Cerebellar cortex (tissue), 1 donor: ENCODE measurements at regions not wholly inside any gene's neighbourhood (a gene's known extent, or its start where the extent isn't known, plus 50 kb on each side); places are given as distances from the start of the nearest gene placed in this dataset.
"Not testable (repeated sequence)": the region's sequence is repeated elsewhere in the genome, so short reads cannot be mapped to it uniquely, and the experiment has no call there.

Experiments
- DNase-seq: peaks from one replicate; pipeline ENCODE4 v3.0.0-alpha.2; 2015; ENCODE audit warnings: low spot score

DNA sequence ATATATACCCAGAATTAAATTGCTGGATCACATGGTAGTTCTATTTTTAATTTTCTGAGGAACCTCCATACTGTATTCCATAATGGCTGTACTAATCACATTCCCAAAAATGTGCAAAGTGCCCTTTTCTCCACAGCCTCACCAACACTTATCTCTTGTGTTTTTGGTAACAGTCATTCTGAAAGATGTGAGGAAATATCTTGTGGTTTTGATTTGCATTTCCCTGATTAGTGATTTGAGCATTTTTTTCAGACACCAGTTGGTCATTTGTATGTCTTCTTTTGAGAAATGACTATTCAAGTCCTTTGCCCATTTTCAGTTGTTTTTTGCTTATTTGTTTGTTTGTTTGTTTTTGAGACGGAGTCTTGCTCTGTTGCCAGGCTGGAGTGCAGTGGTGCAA, 98.1 kb upstream of the SIMC1 start:
- not testable (repeated sequence) for DNase-seq

DNA sequence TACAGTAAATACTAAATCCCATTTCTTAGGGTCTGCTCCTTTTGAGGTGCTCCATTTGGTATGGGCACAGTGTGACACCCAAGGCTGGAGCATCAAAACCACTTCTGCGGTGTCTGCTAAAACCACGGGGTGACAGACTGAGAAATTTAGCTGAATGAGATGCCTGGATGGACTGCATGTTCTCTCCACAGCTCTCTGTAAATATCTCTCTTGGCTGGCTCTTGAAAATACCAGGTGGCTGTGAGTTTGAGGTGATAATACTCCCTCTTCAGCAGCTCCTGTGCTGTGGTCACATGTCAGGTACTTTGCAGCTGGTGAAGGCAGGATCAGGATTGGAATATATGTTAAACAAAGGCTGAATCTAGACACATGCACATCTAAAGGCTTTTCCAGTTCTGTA, 93.7 kb upstream of the SIMC1 start:
- peak; percentile 85 for DNase-seq

DNA sequence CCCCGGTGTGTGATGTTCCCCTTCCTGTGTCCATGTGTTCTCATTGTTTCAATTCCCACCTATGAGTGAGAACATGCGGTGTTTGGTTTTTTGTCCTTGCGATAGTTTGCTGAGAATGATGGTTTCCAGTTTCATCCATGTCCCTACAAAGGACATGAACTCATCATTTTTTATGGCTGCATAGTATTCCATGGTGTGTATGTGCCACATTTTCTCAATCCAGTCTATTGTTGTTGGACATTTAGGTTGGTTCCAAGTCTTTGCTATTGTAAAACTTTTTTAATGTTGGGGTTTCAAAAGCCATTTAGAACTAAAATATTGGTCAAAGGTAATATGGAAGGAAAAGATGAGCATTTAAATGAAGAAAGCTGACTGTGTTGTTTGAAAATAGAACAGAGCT, 88.3 kb upstream of the SIMC1 start:
- DNase-seq = not testable (repeated sequence)

DNA sequence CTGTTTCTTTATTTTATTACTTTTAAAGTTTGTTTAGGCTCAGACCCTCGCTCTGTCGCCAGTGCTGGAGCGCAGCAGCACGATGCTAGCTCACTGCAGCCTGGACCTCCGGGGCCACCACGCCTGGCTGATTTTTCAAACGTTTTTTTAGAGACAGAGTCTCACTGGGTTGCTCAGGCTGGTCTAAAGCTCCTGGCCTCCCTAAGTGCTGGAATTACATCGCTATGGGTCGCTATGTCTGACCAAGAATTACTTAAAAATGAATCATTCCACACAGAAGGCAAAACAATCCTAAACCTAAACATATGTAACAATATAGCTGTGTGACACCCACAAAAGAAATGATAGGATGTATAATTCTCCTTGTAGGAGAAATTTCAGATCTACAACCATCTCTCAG, 86.9 kb upstream of the SIMC1 start:
- no peak for DNase-seq

DNA sequence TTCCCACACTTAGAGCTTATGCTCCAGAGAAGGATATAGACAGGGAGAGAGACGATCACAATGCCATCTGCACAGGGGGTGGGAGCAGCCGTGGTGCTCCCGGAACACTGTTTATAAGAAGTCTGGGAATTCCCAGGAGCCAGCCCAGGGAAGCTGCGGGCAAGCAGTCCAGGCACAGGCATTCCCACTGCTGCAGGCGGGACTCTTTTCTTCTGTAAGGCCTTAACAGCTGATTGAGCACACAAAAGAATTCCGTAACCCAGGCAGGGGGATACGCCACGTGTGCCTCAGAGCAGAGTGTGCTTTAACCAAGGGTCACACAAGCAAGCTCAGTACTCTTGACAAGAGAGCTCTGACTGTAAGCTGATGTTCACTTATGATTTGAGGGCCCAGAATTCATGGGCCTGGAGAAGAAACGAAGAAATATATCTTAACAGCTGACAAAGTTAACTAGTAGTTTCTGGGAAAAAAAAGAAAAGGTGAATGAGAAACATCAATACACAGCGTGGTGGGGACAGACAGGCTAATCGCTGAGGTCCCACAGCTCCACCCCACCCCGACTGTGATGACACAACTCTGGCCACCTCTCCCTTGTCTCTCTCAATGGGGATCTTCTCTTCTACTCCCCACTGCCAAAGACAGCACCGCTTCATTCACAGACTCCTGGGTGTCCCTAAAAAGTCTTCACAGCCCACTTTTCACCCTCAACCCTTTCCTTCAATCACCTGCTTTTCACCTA, 85.9 kb upstream of the SIMC1 start:
- DNase-seq = no peak

DNA sequence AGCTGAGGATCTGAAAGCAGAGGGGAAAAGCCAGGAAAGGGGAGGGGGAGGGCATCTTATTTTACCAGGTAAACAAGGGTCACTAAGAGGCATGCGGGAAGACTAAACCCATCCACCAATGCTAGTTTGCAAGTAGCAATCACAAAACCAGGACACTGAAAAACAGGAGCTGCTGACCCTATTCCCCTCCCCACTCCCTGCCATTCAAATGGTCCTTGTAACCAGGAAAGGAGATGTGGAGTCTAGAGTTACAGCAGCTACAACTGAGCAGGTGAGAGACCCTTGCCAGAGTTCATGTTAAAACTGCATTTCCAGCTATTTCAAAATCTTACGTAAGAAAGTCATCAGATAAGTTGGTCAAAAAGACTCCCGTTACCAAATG, 85.3 kb upstream of the SIMC1 start:
- no peak for DNase-seq

DNA sequence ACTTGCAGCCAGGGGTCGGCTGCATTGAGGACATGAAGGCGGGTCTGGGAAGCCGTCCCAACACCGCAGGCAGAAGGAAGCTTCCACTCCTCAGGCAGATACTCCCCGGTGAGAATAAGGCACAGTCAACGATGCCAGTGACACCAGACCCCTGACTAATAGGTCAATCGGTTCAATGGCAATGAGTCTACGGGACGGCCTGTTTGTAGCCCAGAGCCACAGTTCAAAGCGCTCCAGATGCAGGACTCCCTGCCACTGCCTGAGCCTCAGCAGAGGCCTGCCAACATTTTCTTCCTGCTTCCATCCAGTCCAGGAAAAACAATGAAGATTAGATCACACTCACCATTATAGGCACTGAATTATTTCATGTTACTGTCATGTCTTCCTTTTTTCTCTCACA, 84.5 kb upstream of the SIMC1 start:
- no peak for DNase-seq

DNA sequence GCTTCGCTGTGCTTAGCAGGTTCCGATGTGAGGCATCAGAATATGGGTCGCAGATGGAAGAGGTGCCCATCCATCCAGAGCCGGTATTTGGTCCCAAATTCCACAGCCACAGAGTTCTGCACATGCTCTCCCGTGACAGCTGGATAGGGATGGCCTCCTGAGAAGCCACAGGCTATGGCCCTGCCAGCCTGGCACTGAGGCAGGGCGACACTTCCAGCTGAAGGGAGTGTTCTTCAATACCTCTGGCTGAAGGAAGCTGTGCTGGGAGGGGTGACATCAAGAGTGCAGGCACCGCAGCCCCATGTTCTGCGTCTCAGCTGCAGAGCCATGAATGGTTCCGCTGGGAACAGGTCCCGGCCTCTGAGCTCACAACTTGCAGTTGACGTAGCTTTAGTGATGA, 83.4 kb upstream of the SIMC1 start:
- DNase-seq = no peak

DNA sequence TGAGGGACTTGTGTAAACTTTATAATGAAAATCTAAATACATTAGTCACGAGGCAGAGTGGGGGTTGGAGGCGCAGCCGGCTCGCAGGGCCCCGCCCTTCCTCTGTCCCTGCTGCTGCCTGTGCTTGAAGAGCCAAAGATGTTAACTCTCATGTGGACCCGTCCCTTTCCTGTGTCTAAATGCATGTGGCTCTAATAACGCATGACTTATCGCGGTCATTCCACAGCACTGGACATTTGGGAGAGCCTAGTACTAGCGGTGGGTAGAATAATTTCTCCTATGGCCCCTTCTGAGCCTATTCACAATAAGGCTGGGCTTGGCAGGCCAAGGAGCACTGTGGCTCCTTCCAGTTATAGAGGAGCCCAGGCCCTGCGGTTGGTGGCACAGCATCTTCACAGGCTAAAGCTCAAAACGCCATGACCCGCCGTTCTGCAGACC, 82.3 kb upstream of the SIMC1 start:
- DNase-seq = no peak

DNA sequence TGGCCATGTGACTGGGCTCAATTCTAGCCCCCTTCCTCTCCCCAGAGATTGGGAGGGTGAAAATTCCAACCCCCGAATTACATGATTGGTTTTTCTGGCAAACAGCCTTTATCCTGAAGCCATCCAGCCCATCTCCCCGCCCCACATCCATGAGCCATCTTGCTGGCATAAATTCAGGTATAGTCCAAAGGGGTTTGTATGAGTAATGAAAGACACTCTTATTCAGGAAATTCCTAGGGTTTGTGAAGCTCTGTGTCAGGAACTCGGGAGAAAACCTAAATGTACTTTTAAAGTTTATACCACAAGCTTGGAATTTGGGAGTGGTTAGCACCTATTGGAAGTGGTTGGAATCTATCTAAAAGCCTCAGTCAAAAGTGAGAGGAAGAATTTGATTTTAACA, 80.6 kb upstream of the SIMC1 start:
- no peak for DNase-seq

DNA sequence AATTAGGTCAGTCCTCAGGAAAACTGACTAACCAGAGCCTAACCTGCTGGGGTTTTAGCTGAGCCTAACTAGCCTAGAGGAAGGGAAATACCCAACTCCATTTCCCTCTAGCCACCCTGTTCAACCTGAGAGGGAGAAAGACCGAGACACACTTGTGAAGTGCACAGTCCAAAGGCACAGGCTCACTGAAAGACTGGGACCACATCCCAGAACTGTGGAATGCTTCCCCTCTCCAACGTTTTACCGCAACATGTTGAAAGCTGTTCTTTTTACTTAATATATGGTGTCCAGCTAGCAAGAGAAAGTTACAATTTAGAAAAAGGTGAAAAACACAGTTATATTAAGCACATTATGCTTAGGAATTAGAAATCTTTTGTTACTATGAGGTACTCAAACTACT, 76.8 kb upstream of the SIMC1 start:
- DNase-seq = no peak

DNA sequence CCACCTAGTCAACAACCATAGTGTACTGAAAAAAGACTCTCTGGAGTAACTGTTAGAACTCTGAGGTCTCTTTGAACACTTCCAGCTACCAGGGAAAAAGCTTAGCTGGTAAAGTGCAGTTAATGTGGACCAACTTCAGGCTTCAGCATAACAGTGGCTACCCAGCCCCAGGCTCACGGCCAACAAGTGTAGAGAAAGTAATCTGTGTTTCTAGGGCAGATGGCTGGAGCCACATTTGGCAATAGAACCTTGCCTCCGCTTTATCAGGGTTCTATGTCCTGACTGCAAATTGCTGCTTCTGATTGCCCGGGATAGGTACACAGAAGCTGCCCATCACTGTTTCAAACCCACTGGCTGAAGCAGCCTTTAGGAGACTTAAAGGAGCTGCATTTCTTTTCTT, 76.0 kb upstream of the SIMC1 start:
- DNase-seq = peak; percentile 91

DNA sequence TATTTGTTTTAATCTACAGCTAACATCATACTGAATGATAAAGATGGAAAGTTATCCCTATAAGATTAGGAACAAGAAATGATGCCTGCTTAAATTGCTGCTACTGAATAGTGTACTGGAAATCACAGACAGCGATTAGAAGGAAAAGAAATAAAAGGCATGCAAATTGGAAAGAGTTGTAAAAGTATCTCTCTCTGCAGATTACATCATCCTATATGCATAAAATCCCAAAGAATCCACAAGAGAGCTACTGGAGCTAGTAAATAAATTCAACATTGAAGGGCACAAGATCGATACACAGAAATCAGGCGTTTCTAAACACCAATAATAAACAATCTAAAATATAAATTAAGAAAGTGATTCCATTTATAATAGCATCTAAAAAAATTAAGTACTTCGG, 75.3 kb upstream of the SIMC1 start:
- DNase-seq = no peak

DNA sequence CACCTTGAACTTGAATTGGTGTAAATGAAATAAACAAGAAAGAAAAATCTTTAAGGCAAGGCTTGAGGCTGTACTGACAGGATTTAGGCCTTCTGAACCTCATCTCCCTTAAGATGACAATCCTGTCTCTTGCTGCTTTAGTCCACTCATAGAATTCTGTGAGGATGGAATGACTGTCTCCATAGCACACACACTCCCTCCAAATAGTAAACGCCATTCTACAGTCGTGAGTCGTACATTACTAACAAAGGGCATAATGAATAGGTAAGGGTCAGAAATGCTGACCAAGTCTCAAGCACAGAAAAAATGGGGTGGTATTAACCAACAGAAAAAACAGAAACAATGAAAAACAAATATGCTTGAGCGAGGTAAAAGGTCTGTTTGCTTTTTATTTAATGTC, 71.8 kb upstream of the SIMC1 start:
- no peak for DNase-seq

DNA sequence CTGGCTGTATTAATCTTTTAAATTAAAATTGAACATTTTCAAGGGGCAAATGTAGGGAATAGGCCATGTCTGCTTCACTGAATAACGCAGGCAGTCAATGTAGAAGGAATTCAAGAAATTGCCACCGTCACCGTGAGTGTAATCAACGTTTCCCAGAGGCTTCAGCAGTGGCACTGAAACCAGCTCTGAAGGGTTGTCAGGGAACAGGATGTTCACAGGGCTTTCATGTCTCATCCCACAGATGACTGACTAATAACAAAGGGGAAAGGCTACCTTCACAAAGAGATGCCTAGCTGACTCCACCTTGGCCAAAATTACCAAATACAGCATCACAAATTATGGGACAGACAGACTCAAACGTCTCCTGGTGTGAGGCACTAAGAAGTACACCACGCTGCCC, 70.4 kb upstream of the SIMC1 start:
- no peak for DNase-seq

DNA sequence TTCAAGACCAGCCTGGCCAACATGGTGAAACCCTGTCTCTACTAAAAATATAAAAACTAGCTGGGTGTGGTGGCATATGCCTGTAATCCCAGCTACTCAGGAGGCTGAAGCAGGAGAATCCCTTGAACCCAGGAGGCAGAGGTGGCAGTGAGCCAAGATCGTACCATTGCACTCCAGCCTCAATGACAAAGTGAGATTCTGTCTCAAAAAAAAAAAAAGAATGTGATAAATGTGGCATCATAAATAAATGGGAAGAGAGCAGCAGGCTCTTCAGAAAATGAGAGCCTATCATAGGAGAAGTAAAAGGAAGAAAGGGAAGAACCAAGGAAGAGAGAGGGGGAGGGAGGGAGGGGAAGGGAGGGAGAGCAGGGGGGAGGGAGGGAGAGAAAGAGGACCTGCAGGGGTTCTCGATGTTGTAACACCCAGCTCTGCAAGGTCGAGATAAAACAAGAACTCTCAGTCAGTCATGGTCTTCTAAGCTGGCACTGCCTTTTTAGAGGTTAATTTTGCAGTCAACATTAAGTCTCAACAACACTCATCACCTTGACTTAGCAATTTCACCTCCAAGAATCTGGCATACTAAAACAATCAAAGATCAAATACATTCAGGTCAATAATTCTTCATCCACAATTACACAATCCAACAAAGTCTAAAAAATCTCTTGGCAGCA, 68.7 kb upstream of the SIMC1 start:
- DNase-seq = no peak

DNA sequence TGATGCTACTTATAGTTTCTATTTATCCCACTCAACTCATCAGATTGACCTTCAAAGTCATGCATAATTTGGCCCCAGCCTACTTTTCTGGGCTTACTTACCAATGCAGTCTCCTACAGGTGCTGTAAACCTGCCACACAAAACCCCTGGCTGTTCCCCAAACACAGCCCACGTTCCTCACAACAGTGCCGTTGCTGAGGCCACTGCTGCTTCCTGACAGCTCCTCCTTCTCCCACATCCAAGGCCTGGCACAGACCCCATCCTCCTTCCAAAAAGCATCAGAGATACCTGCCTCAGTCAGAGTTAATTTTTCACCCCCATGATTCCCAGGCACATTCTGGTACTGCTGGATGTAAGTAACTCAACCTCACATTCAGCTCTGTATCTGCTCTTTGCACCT, 68.1 kb upstream of the SIMC1 start:
- DNase-seq = no peak

DNA sequence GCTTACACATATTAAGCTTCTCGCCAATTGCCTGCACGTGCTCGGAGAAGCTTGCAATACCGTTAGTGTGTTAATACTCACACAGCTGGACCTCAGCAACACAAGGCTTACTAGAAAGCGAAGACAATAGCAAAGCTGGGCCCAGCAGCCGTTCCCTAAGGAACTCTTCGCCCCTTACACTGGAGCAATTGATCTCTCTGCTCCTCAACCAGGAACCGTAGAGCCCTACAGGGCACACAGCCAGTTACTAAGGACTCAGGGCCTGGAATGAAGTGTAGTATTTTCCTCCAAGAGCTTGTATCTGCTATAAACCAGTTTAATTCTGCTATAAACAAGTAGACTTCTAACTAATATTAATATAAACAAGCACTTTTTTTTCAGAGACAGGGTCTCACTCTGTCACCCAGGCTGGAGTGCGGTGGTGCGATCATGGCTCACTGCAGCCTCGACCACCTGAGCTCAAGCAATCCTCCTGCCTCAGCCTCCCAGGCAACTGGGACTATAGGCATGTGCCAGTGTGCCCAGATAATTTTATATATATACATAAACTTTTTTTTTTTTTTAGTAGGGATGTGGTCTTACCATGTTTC, 67.0 kb upstream of the SIMC1 start:
- no peak for DNase-seq

DNA sequence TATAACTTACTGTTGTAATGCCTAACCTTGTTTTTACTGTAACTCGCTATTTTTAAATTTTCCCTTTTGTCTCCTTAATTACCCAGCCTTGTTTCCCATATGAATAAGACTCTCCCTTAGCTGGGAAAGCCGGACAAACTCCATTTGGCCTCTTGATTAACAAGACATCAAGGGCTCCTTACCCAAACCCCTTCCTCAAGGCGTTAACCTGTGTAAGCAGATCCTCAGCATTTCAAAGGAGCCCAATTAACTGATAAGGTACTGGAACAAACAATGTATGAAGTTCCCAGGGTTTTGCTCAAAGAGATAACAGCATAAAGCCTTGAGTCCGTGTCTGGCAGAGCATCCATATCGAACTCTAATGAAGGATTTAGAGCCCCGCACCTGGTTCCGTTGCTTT, 66.0 kb upstream of the SIMC1 start:
- DNase-seq = no peak

DNA sequence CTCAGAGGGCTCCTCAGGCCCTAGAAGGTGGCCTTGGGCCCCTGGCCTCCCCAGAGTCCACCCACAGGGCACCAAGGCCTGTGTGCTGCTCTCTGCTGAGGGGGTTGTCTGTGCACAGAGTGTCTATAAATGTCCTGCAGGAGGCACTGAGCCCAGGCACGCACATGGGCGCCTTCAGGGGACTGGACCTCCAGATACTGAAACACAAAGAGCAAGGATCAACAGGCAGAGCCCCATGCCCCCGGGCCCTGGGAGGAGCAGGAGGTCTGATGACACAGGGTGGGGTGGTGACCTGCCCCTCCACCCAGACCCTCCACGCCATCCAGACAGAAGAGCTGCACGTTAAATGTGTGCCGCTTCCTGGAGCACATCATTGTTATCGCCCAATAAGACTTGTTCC, 64.6 kb upstream of the SIMC1 start:
- no peak for DNase-seq

DNA sequence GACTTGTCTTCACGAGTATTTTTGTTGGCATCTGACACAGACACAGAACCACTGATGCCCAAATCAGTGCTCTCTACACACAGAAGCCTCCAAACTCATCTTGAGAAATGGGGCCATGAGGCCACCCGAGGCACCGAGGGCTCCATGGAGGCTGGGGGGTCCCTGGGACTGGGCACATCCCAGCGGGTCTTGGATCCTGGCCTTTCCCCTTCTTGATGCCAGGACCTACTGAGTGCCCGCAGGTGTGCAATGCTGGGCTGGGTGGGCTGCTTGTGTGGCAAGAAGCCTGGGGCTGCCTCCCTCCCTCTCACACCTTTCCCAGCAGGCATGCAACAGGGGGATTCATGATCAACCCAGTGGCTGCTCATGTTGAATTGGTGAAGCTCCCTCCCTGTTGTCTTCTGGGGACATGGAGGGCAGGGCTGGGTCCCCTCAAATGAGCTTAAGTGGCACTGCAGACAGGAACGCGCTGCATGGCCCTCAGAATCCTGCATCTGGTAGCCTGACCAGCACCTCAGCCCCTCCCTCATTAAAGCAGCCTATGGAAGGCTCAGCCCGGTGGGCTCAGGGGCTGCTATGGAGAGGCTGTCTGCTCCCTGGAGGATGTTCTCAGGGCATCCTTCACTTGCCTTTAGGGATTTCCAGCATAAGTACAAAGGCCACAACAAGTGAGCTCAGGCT, 63.7 kb upstream of the SIMC1 start:
- no peak for DNase-seq

DNA sequence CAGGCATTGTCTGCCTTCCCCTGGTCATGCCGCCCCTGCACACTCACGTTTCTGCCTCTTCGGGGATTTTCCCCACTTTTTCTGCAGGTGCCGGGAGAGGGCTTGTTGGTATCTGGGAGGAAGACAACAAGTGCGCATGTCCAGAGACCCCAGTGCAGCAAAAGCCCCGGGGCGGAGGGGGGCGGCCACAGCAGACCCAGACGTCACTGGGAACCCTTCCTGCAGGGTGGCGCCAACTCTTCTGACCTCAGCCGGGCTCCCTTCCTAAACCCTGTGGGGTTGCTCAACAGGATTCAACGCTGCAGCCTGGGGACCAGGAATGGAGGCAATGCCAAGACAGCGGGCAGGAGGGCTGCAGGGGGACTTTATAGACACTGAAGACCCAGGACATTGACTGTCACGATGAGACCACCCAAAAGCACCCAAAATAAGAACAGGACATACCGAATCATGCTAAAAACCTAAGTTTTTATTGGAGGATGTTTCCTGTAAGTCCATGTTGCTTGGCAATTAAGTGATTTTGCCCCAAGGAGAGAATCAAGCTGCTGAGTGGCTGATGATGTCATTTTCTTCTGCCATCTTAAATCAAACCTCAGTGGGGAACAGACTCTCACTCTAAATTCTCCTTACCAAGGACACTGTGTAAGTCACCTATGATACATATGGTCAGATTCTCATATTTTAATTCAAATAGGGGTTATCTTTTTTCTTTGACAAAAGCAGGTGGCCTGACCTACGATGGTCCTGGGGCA, 62.9 kb upstream of the SIMC1 start:
- DNase-seq = no peak
